SK-N-SH treated with all-trans-retinoic acid at 6 μM for 48 hours (cell line): ENCODE measurements at regions not wholly inside any gene's neighbourhood (a gene's known extent, or its start where the extent isn't known, plus 50 kb on each side); places are given as distances from the start of the nearest gene placed in this dataset.

Experiments used
- CREB5 ChIP-seq: fragments of 250-450 bp; sonication (Bioruptor Pico); IDR thresholded peaks from 2 replicates; pipeline ENCODE4 v1.5.1; 2020; ENCODE audit warnings: low read depth, mild to moderate bottlenecking, moderate library complexity
- POU6F1 ChIP-seq: fragments of 250-450 bp; sonication (Bioruptor Pico); IDR thresholded peaks from 2 replicates; pipeline ENCODE4 v1.8.0; 2021; ENCODE audit warnings: low read depth, mild to moderate bottlenecking, moderate library complexity, borderline replicate concordance
- ZC3H10 ChIP-seq: fragments of 250-450 bp; sonication (Bioruptor Pico); IDR thresholded peaks from 2 replicates; pipeline ENCODE4 v1.5.1; 2021; ENCODE audit warnings: mild to moderate bottlenecking, moderate library complexity

GRCh38 chr21:22804151-22804550, 1805.9 kb downstream of the NCAM2 start:
- TF ChIP-seq CREB5 (no peak), POU6F1 (CRISPR knock-in tag) (no peak), ZC3H10 (no peak)
